NCI-H2029 (cell line): ENCODE measurements at regions not wholly inside any gene's neighbourhood (a gene's known extent, or its start where the extent isn't known, plus 50 kb on each side); places are given as distances from the start of the nearest gene placed in this dataset.
"Not testable (repeated sequence)": the region's sequence is repeated elsewhere in the genome, so short reads cannot be mapped to it uniquely, and the experiment has no call there.

Source experiments
- DNase-seq: peaks from one replicate; lab custom pipeline; 2025; lab: John Stamatoyannopoulos, UW

DNA sequence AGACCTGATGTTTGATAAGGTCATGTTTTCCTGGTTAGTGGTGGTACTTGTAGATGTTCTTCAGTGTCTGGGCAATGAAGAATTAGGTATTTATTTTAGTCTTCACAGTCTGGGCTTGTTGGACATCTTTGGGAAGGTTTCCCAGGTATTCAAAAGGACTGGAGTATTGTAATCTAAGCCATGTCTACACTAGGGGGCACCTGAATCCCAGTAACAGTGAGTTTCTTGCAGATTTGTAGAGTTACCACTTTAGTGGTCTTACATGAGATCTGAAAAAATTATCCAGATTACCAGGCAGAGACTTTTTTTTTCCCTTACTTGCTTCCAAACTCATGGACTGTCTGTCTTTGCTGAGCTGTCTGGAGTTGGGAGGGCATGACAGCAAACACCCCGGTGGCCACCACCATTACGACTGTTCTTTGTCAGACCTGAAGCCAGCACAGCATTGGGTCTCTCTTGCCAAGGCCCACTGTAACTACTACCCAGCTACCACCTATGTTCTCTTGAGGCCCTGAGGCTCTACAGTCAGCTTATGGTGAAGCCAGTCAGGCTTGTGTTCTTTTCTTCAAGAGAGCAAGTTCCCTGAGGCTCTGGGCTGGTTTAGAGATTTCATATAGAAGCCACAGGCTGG is 820.7 kb upstream of the FBXO33 start:
- DNase-seq = no peak

GRCh38 chr14:40248671-40249070 is 816.4 kb upstream of the FBXO33 start:
- DNase-seq = no peak

DNA sequence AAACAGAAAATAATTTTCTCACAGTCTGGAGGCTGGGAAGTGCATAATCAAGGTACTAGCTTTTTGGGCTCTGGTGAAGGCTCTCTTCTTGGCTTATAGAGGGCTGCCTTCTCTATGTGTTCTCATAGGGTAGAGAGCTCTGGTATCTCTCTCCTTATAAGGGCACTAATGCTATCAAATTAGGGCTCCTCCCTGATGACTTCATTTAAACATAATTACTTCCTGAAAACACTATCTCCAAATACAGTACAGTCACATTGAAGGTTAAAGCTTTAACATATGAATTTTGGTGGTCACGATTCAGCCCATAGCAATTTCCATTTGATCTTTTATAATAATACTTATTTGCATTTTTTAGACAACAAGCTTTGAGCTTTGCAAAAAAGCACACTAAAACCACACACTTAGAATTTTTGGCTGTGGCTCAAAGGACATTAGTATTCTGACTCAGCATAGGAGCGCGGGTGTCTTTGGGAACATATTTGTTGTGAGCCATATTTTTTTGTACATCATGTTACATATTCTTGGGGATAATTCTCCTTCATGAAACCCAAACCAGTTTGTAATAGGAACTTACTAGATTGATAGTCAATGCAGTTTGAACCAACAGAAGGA is 808.1 kb upstream of the FBXO33 start:
- DNase-seq = peak; percentile 93

GRCh38 chr14:40232302-40232701 is 800.1 kb upstream of the FBXO33 start:
- no peak for DNase-seq

DNA sequence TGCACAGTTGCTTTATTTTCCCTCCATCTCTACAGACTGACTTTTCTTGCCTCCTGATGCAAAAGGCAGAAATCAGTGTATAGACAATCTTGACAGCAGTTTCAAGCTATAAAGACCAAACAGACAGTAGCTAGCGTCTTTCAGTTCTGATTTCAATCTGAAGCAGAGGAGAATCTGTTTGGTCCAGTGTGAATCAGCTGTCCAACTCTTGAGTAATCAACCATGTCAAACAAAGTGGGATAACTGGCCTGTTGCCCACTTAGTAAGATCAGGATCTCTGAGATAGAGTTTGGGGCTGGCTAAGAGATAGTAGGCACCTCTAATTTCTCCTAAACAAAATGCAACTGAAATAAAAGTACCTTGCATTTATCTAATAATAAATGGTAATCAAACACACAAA is 797.4 kb upstream of the FBXO33 start:
- DNase-seq = no peak

DNA sequence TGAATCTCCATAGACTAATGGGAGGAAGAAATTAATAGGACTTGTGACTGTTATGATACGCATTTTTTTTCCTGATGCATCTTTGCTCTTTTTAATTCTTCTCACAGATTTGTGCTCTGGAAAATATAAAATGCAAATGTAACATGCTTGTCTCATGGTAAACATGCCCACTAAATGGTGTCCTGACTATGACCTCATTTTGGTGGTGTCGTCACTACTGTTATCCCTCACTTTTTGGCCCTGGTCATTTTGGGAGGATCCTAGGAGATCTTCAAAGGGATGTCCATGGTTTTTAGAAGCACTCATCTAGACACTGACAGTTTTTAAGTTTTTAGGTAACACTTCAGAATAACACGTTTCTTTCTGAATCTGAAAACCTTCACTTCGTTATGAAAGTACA is 790.8 kb upstream of the FBXO33 start:
- no peak for DNase-seq

DNA sequence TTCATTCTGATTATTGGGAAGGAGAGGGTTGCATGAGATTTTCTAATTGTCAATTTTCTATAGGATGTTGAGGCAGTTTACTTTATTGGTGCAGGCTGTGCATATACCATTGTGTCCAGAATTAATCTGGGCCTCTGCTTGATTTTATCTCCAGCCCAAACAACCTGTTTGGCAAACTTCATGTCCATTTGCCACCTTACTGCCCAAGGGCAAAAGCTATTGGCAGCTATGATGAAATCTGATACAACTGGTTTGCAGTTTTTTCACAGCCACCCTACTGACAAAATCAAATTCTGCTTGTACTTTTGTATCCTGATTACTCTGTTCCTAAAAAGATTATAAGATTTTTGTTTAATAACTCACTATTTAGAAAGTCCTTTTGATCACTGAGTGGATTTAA is 789.2 kb upstream of the FBXO33 start:
- DNase-seq = peak; percentile 34

- no peak for DNase-seq
Observed at GRCh38 chr14:40219032-40219431, 786.8 kb upstream of the FBXO33 start.

DNA sequence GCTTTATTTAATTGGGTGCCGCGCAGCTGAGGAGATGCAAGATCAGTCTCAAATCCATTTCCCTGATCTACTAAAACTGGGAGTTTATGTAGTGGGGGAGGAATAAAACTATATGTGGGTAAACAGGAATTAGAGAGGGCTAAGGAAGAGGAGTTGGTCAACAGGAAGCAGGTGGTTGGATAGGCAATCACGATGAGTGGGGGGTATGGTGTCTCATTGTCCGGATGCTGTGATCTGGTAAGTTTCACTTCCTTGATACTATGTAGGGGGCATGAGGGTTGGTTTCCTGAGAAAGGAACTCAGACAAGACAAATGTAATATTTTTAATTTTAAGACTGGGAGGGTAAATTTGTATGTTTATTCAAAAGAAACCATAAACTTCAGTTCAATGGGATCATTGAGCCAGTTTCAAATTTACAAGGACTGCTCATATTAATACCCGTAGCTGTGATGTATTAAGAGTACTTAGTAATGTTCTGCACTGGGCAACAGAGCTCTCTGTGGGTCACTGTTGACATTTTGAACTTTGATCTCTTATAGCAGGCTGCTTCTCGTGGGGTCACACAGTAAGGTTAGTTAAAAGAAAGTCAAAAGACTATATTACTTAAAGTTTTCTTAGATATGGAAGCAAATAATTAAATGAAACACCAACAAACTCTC is 786.2 kb upstream of the FBXO33 start:
- DNase-seq = peak; percentile 86

- no peak for DNase-seq
Observed at GRCh38 chr14:40216976-40217375, 784.7 kb upstream of the FBXO33 start.

- DNase-seq = not testable (repeated sequence)
Observed at GRCh38 chr14:40216408-40216807, 784.2 kb upstream of the FBXO33 start.

GRCh38 chr14:40213701-40214100 is 781.5 kb upstream of the FBXO33 start:
- DNase-seq = peak; percentile 47

GRCh38 chr14:40204441-40205175 is 772.4 kb upstream of the FBXO33 start:
- DNase-seq = no peak

GRCh38 chr14:40199101-40199500 is 766.9 kb upstream of the FBXO33 start:
- DNase-seq = no peak

DNA sequence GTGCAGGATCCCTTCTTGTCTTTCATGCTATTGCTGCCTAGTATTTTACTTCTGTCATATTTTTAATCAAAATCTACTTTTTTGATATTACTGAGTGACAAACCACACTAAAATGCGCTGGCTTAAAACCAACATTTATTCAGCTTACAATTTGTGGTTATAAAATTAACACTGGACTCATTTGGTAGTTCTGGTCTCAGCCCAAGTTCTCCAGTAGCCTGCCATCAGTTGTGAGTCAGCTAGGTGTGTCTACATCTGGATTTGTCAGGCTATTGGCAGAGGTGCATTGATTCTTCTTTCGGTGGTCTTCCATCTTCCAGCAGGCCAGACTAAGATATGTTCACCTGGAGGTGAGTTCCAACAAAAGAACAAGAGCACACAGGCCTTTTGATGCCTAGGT is 765.1 kb upstream of the FBXO33 start:
- DNase-seq = no peak

DNA sequence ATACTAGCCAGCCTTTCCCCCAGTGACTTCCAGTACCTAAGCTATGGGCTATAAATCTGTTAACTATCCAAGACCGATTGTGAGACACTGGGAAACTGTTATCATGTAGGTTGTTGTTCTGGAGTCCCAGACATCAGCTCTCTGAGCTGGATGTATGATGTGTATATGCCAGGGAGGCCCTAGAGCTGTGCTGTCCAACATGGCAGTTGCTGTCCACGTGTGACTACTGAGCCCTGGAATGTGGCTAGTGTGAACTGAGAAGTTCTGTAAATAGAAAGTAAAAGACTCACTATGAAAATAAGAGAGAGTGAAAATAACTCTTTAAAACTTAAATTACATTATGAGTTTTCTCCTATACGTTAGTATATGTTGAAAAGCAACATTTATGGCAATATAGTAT is 755.8 kb upstream of the FBXO33 start:
- DNase-seq = no peak

DNA sequence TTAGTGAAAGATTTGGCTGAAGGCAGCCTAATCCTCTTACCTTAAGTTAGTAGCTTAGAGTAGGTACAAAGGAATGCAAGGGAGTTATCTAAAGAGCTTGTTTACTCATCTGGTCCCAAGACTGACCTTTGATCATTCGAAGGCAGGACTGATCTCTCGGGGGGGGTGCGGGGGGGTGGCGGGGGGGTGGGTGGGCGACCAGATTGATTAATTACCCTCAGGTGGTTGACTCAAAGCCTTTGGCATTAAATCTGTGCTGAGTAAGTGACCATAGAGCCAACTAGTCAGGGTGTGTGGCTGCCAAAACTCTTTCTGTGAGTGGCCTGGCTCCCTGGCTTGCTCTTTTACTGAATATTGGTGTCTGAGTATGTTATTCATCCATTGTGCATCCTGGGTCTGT is 731.9 kb upstream of the FBXO33 start:
- DNase-seq = no peak

DNA sequence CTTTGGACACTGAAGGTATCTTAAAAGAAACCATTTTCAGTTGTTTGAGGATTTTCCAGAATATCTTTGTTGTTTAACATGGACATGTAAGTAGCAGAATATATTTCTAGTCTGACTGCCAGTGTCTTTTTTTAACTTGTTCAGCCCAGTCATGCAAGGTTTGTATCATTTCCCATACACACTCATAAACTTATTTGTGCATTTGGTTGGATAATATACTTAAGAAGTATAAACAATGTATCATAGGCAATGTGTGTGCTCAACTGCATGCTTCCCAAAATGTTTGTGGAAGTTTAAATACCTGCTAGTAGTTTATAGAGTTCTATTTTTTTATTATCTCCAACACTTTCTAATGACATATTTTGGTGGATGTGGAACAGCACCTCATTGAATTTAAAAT is 707.4 kb upstream of the FBXO33 start:
- no peak for DNase-seq

DNA sequence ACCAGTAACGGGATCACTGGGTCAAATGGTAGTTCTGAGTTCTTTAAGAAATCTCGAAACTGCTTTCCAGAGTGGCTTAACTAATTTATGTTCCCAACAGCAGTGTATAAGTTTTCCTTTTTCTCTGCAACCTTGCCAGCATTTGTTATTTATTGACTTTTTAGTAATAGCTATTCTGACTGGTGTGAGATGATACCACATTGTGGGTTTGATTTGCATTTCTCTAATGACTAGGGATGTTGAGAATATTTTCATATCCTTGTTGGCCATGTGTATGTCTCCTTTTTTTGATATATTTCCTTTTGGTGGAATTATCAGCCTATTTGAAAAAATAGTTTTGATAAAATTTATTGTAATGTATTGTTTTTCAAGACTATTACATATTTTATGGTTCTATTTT is 701.2 kb upstream of the FBXO33 start:
- no peak for DNase-seq

DNA sequence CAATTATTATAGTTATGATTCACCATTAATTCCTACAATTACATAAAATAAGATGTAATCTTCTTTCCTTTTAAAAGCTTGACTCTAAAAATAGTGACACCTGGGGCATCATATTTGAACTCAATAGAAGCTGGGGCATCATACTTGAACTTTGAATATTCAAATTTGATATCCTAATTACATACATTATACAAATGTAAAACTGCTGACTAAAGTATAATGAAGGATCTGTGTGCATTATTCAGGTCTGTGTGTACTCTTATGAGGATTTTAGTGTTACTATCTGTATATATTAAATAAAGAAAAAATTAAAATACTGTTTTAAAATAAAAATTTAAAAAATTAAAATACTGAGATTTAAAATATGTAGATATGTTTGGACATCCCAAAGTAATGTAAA is 696.9 kb upstream of the FBXO33 start:
- DNase-seq = no peak

GRCh38 chr14:40123816-40124215 is 691.6 kb upstream of the FBXO33 start:
- DNase-seq = no peak

DNA sequence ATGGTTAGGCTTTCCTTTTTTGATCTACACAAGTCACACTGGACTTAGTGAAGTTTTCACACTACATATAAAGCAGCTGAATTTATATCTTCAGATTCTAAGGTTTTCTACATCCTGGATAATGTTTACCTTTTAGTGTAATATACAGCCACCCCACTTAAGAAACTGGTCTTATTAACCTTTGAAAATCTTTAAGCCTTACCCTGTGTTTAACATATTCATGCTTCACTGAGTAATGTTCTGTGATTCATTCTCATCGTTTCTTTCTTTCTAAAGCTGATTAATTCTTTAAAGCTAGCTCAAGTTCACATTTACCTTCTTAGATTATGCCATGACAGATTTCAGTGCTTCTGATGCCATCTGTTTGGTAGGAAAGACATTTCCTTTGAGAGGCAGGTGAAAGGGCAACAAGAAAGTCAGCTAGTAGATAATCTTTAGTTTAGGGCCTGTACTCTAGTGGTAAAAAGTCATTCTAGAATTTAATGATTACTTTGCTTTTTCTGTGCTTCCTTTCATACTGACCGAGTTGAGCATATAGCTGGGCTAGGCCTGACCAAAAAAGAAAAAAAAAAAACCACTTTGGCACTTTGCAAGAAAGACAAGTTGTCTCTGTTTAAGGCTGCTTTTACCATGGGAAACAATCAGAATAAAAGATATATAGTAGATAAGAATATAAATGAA is 690.9 kb upstream of the FBXO33 start:
- DNase-seq = no peak
